Activated B cell treated with CpG ODN at 0.5 μM for 24 hours (primary cell): ENCODE measurements at regions not wholly inside any gene's neighbourhood (a gene's known extent, or its start where the extent isn't known, plus 50 kb on each side); places are given as distances from the start of the nearest gene placed in this dataset.

Experiments used
- ATAC-seq: fragments of 200-7000 bp; cut with Tn5 transposase; one replicate; pipeline ENCODE4 v1.10.0; 2021; ENCODE audit warnings: low read depth, mild to moderate bottlenecking, moderate library complexity
- CTCF ChIA-PET: fragments of 350-600 bp; sonication (Branson Sonifier 250); formaldehyde crosslinking; loops from one replicate; lab custom pipeline; 2021; ENCODE audit warnings: antibody characterized with exemption; lab: Charles Lee
- POLR2A ChIA-PET: fragments of 350-600 bp; sonication (Branson Sonifier 250); formaldehyde crosslinking; loops from one replicate; lab custom pipeline; 2021; ENCODE audit warnings: antibody characterized with exemption; lab: Charles Lee
- DNase-seq: peaks from one replicate; pipeline ENCODE4 v3.0.0; 2022
- H3K27ac Mint-ChIP-seq: one replicate; pipeline ENCODE4 v1.8.0; 2020; ENCODE audit warnings: mixed read lengths
- H3K27me3 Mint-ChIP-seq: one replicate; pipeline ENCODE4 v1.8.0; 2021; ENCODE audit warnings: mixed read lengths
- H3K36me3 Mint-ChIP-seq: one replicate; pipeline ENCODE4 v1.8.0; 2021; ENCODE audit warnings: low read depth, mixed read lengths
- H3K4me1 Mint-ChIP-seq: one replicate; pipeline ENCODE4 v1.8.0; 2021; ENCODE audit warnings: mixed read lengths
- H3K4me3 Mint-ChIP-seq: one replicate; pipeline ENCODE4 v1.8.0; 2020; ENCODE audit warnings: mild to moderate bottlenecking, mixed read lengths
- H3K9me3 Mint-ChIP-seq: one replicate; pipeline ENCODE4 v1.8.0; 2020; ENCODE audit warnings: mixed read lengths
- CTCF ChIP-seq: fragments of 200-600 bp; IDR thresholded peaks from one replicate; pipeline ENCODE4 v1.8.0; 2022; ENCODE audit warnings: antibody characterized with exemption, mild to moderate bottlenecking
- intact Hi-C: fragments of 100-400 bp; cut with micrococcal nuclease; formaldehyde crosslinking; loops from one replicate; pipeline ENCODE4 v1.15.1; 2024

GRCh38 chr3:196147116-196147515 is 64.1 kb downstream of the ZDHHC19 start:
- Mint-ChIP-seq H3K36me3 (no peaks in the 10 kb centered on the region), H3K9me3 (no peaks in the 10 kb centered on the region), H3K4me1 (peaks cover 24% of the 10 kb centered on the region), H3K27me3 (no peaks in the 10 kb centered on the region), H3K27ac (no peak overlapping the region), H3K4me3 (no peak overlapping the region)
- DNase-seq (no peak), ATAC-seq (no peak)
- no peak for TF ChIP-seq CTCF
- POLR2A ChIA-PET, result interaction anchor here (1.3 kb wide), 1 partner anchor 13 kb away, joined by 6 read pairs; no protein-coding TSS in a partner anchor
- intact Hi-C loops, result no loop called here
- CTCF ChIA-PET, result no interaction called here

- POLR2A ChIA-PET, result interaction anchor here (1.3 kb wide), 1 partner anchor 14 kb away, joined by 6 read pairs; no protein-coding TSS in a partner anchor
- no peak for ATAC-seq
- H3K27me3 Mint-ChIP-seq, result no peaks in the 10 kb centered on the region
- peaks cover 35% of the 10 kb centered on the region for H3K4me1 Mint-ChIP-seq
- intact Hi-C loops, result no loop called here
- H3K4me3 Mint-ChIP-seq, result no peak overlapping the region
- CTCF ChIA-PET, result no interaction called here
- DNase-seq, result no peak
- H3K27ac Mint-ChIP-seq, result no peak overlapping the region
- no peaks in the 10 kb centered on the region for H3K9me3 Mint-ChIP-seq
- TF ChIP-seq CTCF, result no peak
- H3K36me3 Mint-ChIP-seq, result no peaks in the 10 kb centered on the region
Observed at GRCh38 chr3:196145468-196146262, 63.8 kb upstream of the TFRC start.

- H3K4me1 Mint-ChIP-seq, result peaks cover 34% of the 10 kb centered on the region
- ChIA-PET POLR2A (no interaction called here), CTCF (no interaction called here)
- no peak overlapping the region for H3K27ac Mint-ChIP-seq
- no peaks in the 10 kb centered on the region for H3K9me3 Mint-ChIP-seq
- TF ChIP-seq CTCF, result no peak
- no peaks in the 10 kb centered on the region for H3K27me3 Mint-ChIP-seq
- intact Hi-C loops, result no loop called here
- DNase-seq (no peak), ATAC-seq (no peak)
- H3K36me3 Mint-ChIP-seq, result no peaks in the 10 kb centered on the region
- no peak overlapping the region for H3K4me3 Mint-ChIP-seq
Observed at GRCh38 chr3:196144383-196145105, 62.7 kb upstream of the TFRC start.

DNA sequence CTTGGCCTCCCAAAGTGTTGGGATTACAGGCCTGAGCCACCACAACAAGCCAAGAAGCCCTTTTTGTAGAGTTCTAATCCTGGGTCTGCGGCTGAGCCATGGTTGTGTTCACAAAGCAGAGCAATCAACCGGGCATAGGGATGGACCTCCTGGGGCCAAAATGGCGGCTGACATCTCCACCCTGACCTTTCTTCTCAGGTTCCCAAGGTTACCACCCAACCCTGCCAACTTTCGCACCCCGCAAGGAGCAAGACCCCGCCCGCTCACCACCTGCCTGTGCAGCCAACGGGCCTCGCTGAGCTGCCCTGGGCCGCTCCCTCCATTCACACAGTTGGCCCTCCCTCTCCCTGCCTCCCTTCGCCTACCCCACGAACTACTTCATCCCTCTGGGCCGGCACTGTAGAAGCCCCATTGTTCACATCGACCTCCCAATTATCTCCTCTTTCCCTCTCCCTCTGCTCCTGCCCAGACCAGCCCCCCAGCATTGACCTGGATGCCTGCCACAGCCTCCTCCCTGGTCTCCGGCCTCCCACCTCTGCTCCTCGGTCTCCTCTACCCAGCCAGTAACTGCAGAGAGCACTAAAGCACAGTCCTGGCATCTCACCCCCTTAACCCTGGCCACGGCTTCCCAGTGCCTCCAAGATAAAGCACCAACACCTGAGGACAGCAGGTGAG is 62.0 kb upstream of the TFRC start:
- no peak for ATAC-seq
- no peak overlapping the region for H3K27ac Mint-ChIP-seq
- H3K9me3 Mint-ChIP-seq, result no peaks in the 10 kb centered on the region
- no peak overlapping the region for H3K4me3 Mint-ChIP-seq
- H3K4me1 Mint-ChIP-seq, result peaks cover 33% of the 10 kb centered on the region
- DNase-seq, result no peak
- CTCF ChIA-PET, result no interaction called here
- POLR2A ChIA-PET, result no interaction called here
- H3K27me3 Mint-ChIP-seq, result no peaks in the 10 kb centered on the region
- no peaks in the 10 kb centered on the region for H3K36me3 Mint-ChIP-seq
- intact Hi-C loops, result no loop called here
- no peak for TF ChIP-seq CTCF
